Spleen (tissue), 11 donors: ENCODE measurements at regions not wholly inside any gene's neighbourhood (a gene's known extent, or its start where the extent isn't known, plus 50 kb on each side); places are given as distances from the start of the nearest gene placed in this dataset.

Experiments used
- DNase-seq: peaks from one replicate; pipeline ENCODE4 v3.0.0-alpha.2; 2020
- H3K27ac ChIP-seq, 8 donors: fragments of 200-600 bp; sonication (generic) in 7 of 8; 1 replicate in 4 of 8; 2 replicates in 4 of 8; pipeline versions ENCODE4 v1.5.0 to v1.8.0; 2016 to 2021; ENCODE audit warnings: inconsistent platforms in 4 of 8, mild to moderate bottlenecking in 4 of 8, moderate library complexity in 1 of 8
- H3K27me3 ChIP-seq, 7 donors: fragments of 200-600 bp; sonication (generic) in 6 of 7; replicated peaks in 1 of 7; 1 replicate in 4 of 7; 2 replicates in 3 of 7; pipeline versions ENCODE4 v1.5.0 to v1.8.0; 2016 to 2021; ENCODE audit warnings: inconsistent platforms in 3 of 7, mild to moderate bottlenecking in 1 of 7
- H3K36me3 ChIP-seq, 6 donors: fragments of 200-600 bp; sonication (generic) in 5 of 6; 1 replicate in 4 of 6; 2 replicates in 2 of 6; pipeline versions ENCODE4 v1.5.0 to v1.8.0; 2016 to 2021; ENCODE audit warnings: inconsistent platforms in 2 of 6
- H3K4me1 ChIP-seq, 6 donors: fragments of 200-600 bp; sonication (generic) in 5 of 6; 1 replicate in 3 of 6; 2 replicates in 3 of 6; pipeline versions ENCODE4 v1.5.0 to v1.8.0; 2016 to 2021; ENCODE audit warnings: inconsistent platforms in 3 of 6
- H3K4me3 ChIP-seq, 8 donors: fragments of 200-600 bp; sonication (generic) in 7 of 8; 1 replicate in 4 of 8; 2 replicates in 4 of 8; pipeline versions ENCODE4 v1.5.0 to v1.8.0; 2016 to 2021; ENCODE audit warnings: inconsistent platforms in 4 of 8, mild to moderate bottlenecking in 4 of 8, moderate library complexity in 2 of 8
- H3K9me3 ChIP-seq, 8 donors: fragments of 200-600 bp; sonication (generic) in 7 of 8; 1 replicate in 4 of 8; 2 replicates in 4 of 8; pipeline versions ENCODE4 v1.5.0 to v1.8.0; 2016 to 2021; ENCODE audit warnings: inconsistent platforms in 4 of 8
- POLR2A ChIP-seq, 3 donors: fragments of 450-650 bp; IDR thresholded peaks; one replicate each; pipeline ENCODE4 v1.5.1; 2017; ENCODE audit warnings: antibody characterized with exemption in 3 of 3, mild to moderate bottlenecking in 1 of 3
- POLR2AphosphoS5 ChIP-seq, 3 donors: sonication (generic); formaldehyde crosslinking; IDR thresholded peaks; one replicate each; pipeline ENCODE4 v1.5.1; 2017; ENCODE audit warnings: antibody characterized with exemption in 3 of 3
- WGBS, 5 donors: extraction: QIAGEN DNeasy Blood & Tissue Kit in 3 of 5; methylation state at CpG; one replicate each; pipeline versions ENCODE4 v1.1.5 to v1.1.7; 2013 to 2018; 5-methylcytosine and 5-hydroxymethylcytosine counted together
- intact Hi-C: fragments of 100-400 bp; cut with DNase I; formaldehyde crosslinking; loops from one replicate; pipeline ENCODE4 v1.15.0; 2023; ENCODE audit warnings: low total_unique reads
- TF ChIP-seq, protein P1 (sequence below), 11 experiments: fragments of 200-600 bp in 7 of 11; fragments of 450-650 bp in 4 of 11; sonication (generic) in 4 of 11; IDR thresholded peaks in 8 of 11; conservative IDR thresholded peaks in 3 of 11; 1 replicate in 7 of 11; 2 replicates in 4 of 11; pipeline versions ENCODE4 v1.4.0 to v1.8.0; 2016 to 2021; ENCODE audit warnings: antibody characterized with exemption in 11 of 11, inconsistent platforms in 4 of 11, mild to moderate bottlenecking in 1 of 11
- donor health status: healthy with polysubstance abuse.
- donor health status: DM: no; HTN: no; CAD: no; lungs with moderate emphysema.
- donor health status: DM: no; HTN: no; CAD: no.
- donor health status: Bipolar disorder and iron deficiency.
- donor health status: healthy.
- donor health status: DM: no; HTN: no; CAD: no.
- donor health status: DM: yes; HTN: yes; CAD: no.

DNA sequence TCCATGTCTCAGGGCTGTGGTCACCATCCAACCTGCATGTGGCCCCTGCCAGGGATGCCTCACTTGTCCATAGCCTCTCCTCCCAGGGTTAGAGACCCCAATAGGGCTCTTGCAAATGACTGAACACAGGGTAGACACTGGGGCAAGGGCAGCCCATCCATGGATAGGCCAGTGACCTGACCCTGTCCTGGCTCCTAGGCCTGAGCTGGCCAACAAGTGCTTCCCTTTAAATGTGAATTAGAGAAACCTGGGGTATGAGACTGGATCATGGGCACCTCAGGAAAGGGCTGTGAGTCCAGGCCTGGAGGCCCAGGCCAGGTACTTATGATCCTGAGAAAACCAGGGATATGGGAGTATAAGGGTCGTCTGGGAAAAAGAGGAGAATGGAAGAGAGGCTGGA is 64.5 kb downstream of the COPS8 start:
- H3K4me1 ChIP-seq = no peaks in the 10 kb centered on the region
- H3K9me3 ChIP-seq = peaks cover 0 to 35% (median 33%) of the 10 kb centered on the region in 8 donors
- H3K27ac ChIP-seq = no peak overlapping the region
- 77 to 90% (median 82%) methylated on average over 1 of the region's 1 CpG for WGBS, 5 donors
- intact Hi-C loops = loop anchor here (10.0 kb wide), 2 partner anchors 325 to 425 kb away; no protein-coding TSS in a partner anchor
- DNase-seq = no peak
- H3K4me3 ChIP-seq = no peak overlapping the region
- no peaks in the 10 kb centered on the region for H3K36me3 ChIP-seq
- TF ChIP-seq POLR2AphosphoS5 (IDR thresholded peaks at IDR 0.05) (no peak), POLR2A (IDR thresholded peaks at IDR 0.05) (no peak)
- TF ChIP-seq, protein P1, sequence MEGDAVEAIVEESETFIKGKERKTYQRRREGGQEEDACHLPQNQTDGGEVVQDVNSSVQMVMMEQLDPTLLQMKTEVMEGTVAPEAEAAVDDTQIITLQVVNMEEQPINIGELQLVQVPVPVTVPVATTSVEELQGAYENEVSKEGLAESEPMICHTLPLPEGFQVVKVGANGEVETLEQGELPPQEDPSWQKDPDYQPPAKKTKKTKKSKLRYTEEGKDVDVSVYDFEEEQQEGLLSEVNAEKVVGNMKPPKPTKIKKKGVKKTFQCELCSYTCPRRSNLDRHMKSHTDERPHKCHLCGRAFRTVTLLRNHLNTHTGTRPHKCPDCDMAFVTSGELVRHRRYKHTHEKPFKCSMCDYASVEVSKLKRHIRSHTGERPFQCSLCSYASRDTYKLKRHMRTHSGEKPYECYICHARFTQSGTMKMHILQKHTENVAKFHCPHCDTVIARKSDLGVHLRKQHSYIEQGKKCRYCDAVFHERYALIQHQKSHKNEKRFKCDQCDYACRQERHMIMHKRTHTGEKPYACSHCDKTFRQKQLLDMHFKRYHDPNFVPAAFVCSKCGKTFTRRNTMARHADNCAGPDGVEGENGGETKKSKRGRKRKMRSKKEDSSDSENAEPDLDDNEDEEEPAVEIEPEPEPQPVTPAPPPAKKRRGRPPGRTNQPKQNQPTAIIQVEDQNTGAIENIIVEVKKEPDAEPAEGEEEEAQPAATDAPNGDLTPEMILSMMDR (IDR thresholded peaks at IDR 0.05 in 8 of 11, conservative IDR thresholded peaks at IDR 0.05 in 3 of 11) = no peak
- peaks cover 0 to 3% (median 0%) of the 10 kb centered on the region in 7 donors for H3K27me3 ChIP-seq

DNA sequence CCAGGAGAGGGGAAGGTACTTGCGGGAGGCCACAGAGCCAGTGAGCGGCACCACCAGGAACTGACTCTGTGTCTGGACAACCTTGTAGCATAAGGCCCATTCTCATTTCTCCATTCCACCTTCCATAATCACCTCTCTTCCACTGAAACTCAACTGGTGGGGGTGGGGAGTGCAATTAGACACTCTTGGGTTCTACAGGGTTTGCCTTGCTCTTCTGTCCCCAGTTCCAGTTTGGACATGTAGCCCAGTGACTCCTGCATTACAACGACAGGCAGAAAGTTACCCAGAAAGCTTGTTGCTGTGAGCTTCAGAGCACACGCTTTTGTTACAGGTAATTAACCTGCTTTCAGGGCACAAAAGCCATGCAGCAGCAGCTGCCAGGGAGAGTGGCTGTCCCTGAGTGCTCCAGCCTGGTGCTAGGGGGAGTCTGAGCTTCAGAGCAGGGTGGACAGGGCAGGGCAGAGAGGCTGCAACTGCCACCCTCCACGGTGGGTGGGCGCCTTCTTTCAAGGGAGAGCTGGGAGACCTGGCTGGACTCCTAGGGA is 65.2 kb downstream of the COPS8 start:
- intact Hi-C loops = loop anchor here (10.0 kb wide), 2 partner anchors 324 to 424 kb away; no protein-coding TSS in a partner anchor

DNA sequence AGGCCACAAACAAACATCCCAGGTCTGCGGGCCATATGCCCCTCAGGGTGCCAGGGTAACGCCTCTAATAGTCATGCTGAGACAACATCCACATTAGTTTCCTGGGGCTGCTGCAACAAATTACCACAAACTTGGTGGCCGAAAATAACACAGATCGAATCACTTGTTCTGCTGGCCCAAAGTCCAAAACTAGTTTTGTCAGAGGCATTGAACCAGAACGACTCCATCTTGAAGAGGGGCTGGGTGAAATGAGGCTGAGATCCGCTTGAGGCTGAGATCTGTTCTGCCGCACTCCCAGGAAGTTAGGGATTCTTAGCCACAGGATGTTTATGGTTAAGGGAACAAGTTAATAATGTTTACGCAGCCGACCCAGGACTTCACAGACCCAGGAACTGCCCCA is 66.7 kb downstream of the COPS8 start:
- Histone ChIP-seq H3K27ac (no peak overlapping the region), H3K4me1 (no peaks in the 10 kb centered on the region), H3K36me3 (no peaks in the 10 kb centered on the region), H3K4me3 (no peak overlapping the region), H3K27me3 (peaks cover 0 to 21% (median 0%) of the 10 kb centered on the region in 7 donors), H3K9me3 (peaks cover 0 to 16% (median 13%) of the 10 kb centered on the region in 8 donors)
- no peak for TF ChIP-seq POLR2A (IDR thresholded peaks at IDR 0.05)
- TF ChIP-seq, protein P1 (IDR thresholded peaks at IDR 0.05 in 8 of 11, conservative IDR thresholded peaks at IDR 0.05 in 3 of 11) = no peak
- no peak for TF ChIP-seq POLR2AphosphoS5 (IDR thresholded peaks at IDR 0.05)
- WGBS, 5 donors = 76 to 88% (median 79%) methylated on average over 9 of the region's 9 CpGs
- no peak for DNase-seq
- intact Hi-C loops = loop anchor here (10.0 kb wide), 2 partner anchors 322 to 422 kb away; no protein-coding TSS in a partner anchor

More for the DNA sequence above, 65.2 kb downstream of the COPS8 start:
- Histone ChIP-seq H3K27ac (no peak overlapping the region), H3K9me3 (peaks cover 0 to 31% (median 28%) of the 10 kb centered on the region in 8 donors), H3K27me3 (peaks cover 0 to 7% (median 0%) of the 10 kb centered on the region in 7 donors), H3K36me3 (no peaks in the 10 kb centered on the region), H3K4me1 (no peaks in the 10 kb centered on the region), H3K4me3 (no peak overlapping the region)
- TF ChIP-seq POLR2A (IDR thresholded peaks at IDR 0.05) (no peak), POLR2AphosphoS5 (IDR thresholded peaks at IDR 0.05) (no peak)
- TF ChIP-seq, protein P1 (IDR thresholded peaks at IDR 0.05 in 8 of 11, conservative IDR thresholded peaks at IDR 0.05 in 3 of 11) = no peak
- 90 to 96% (median 92%) methylated on average over 6 of the region's 6 CpGs for WGBS, 5 donors
- no peak for DNase-seq

DNA sequence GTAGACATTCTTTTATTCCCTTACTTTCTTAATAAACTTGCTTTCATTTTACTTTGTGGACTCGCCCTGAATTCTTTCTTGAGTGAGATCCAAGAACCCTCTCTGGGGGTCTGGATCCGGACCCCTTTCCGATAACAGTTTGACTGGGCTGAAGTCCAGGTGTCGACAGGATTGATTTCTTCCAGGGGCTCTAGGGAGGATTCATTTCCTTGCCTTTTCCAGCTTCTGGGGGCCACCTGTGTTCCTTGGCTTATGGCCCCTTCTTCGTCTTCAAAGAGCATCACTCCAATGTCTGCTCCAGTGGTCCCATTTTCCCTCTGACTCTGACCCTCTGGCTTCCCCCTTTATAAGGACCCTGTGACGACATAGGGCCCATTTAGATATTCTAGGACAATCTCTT is 67.5 kb downstream of the COPS8 start:
- no peak overlapping the region for H3K4me3 ChIP-seq
- H3K27me3 ChIP-seq = peaks cover 0 to 23% (median 0%) of the 10 kb centered on the region in 7 donors
- intact Hi-C loops = loop anchor here (10.0 kb wide), 2 partner anchors 322 to 422 kb away; no protein-coding TSS in a partner anchor
- 81 to 91% (median 84%) methylated on average over 6 of the region's 6 CpGs for WGBS, 5 donors
- TF ChIP-seq POLR2A (IDR thresholded peaks at IDR 0.05) (no peak), POLR2AphosphoS5 (IDR thresholded peaks at IDR 0.05) (no peak)
- TF ChIP-seq, protein P1 (IDR thresholded peaks at IDR 0.05 in 8 of 11, conservative IDR thresholded peaks at IDR 0.05 in 3 of 11) = no peak
- H3K27ac ChIP-seq = no peak overlapping the region
- no peaks in the 10 kb centered on the region for H3K4me1 ChIP-seq
- H3K9me3 ChIP-seq = peaks cover 0 to 8% (median 5%) of the 10 kb centered on the region in 8 donors
- no peak for DNase-seq
- no peaks in the 10 kb centered on the region for H3K36me3 ChIP-seq
